ENCODE measurements at regions not wholly inside any gene's neighbourhood (a gene's known extent, or its start where the extent isn't known, plus 50 kb on each side); places are given as distances from the start of the nearest gene placed in this dataset.

GRCh38 chr15:81849289-81849688 is 196.5 kb downstream of the MEX3B start:
- Mint-ChIP-seq H3K27ac (ENCODE audit: unreplicated experiment) (no peak overlapping the region), H3K36me3 (ENCODE audit: unreplicated experiment) (no peaks in the 10 kb centered on the region), H3K27me3 (ENCODE audit: unreplicated experiment) (peaks cover 3% of the 10 kb centered on the region)

GRCh38 chr15:81848701-81849100 is 197.1 kb downstream of the MEX3B start:
- DNase-seq: no peak
- Mint-ChIP-seq H3K4me1 (ENCODE audit: low read depth, unreplicated experiment) (peaks cover 3% of the 10 kb centered on the region), H3K9me3 (ENCODE audit: unreplicated experiment) (peaks cover 1% of the 10 kb centered on the region), H3K27ac (ENCODE audit: unreplicated experiment) (no peak overlapping the region), H3K27me3 (ENCODE audit: unreplicated experiment) (peaks cover 3% of the 10 kb centered on the region), H3K4me3 (ENCODE audit: unreplicated experiment) (no peak overlapping the region), H3K36me3 (ENCODE audit: unreplicated experiment) (no peaks in the 10 kb centered on the region)
- no peak for TF ChIP-seq CTCF (IDR thresholded peaks at IDR 0.05; ENCODE audit: partially characterized antibody, unreplicated experiment)

More at GRCh38 chr15:81849289-81849688, 196.5 kb downstream of the MEX3B start:
- H3K9me3 Mint-ChIP-seq (ENCODE audit: unreplicated experiment): peaks cover 5% of the 10 kb centered on the region
- H3K4me1 Mint-ChIP-seq (ENCODE audit: low read depth, unreplicated experiment): peaks cover 3% of the 10 kb centered on the region
- DNase-seq: no peak
- no peak overlapping the region for H3K4me3 Mint-ChIP-seq (ENCODE audit: unreplicated experiment)
- no peak for TF ChIP-seq CTCF (IDR thresholded peaks at IDR 0.05; ENCODE audit: partially characterized antibody, unreplicated experiment)

- Mint-ChIP-seq H3K27me3 (ENCODE audit: unreplicated experiment) (no peaks in the 10 kb centered on the region), H3K36me3 (ENCODE audit: unreplicated experiment) (no peaks in the 10 kb centered on the region), H3K27ac (ENCODE audit: unreplicated experiment) (no peak overlapping the region), H3K4me1 (ENCODE audit: low read depth, unreplicated experiment) (peaks cover 2% of the 10 kb centered on the region), H3K9me3 (ENCODE audit: unreplicated experiment) (no peaks in the 10 kb centered on the region), H3K4me3 (ENCODE audit: unreplicated experiment) (no peak overlapping the region)
- DNase-seq: no peak
- TF ChIP-seq CTCF (IDR thresholded peaks at IDR 0.05; ENCODE audit: partially characterized antibody, unreplicated experiment): no peak
Observed at GRCh38 chr15:81843757-81844407, 201.9 kb downstream of the MEX3B start.

GRCh38 chr15:81843226-81843625 is 202.6 kb downstream of the MEX3B start:
- no peak for TF ChIP-seq CTCF (IDR thresholded peaks at IDR 0.05; ENCODE audit: partially characterized antibody, unreplicated experiment)
- Mint-ChIP-seq H3K27me3 (ENCODE audit: unreplicated experiment) (no peaks in the 10 kb centered on the region), H3K36me3 (ENCODE audit: unreplicated experiment) (no peaks in the 10 kb centered on the region), H3K4me3 (ENCODE audit: unreplicated experiment) (no peak overlapping the region), H3K4me1 (ENCODE audit: low read depth, unreplicated experiment) (peaks cover 2% of the 10 kb centered on the region), H3K9me3 (ENCODE audit: unreplicated experiment) (no peaks in the 10 kb centered on the region), H3K27ac (ENCODE audit: unreplicated experiment) (no peak overlapping the region)
- DNase-seq: no peak

GRCh38 chr15:81839387-81839786 is 206.4 kb downstream of the MEX3B start:
- TF ChIP-seq CTCF (IDR thresholded peaks at IDR 0.05; ENCODE audit: partially characterized antibody, unreplicated experiment): no peak
- Mint-ChIP-seq H3K4me1 (ENCODE audit: low read depth, unreplicated experiment) (peaks cover 3% of the 10 kb centered on the region), H3K4me3 (ENCODE audit: unreplicated experiment) (no peak overlapping the region), H3K36me3 (ENCODE audit: unreplicated experiment) (no peaks in the 10 kb centered on the region), H3K27me3 (ENCODE audit: unreplicated experiment) (no peaks in the 10 kb centered on the region), H3K9me3 (ENCODE audit: unreplicated experiment) (no peaks in the 10 kb centered on the region), H3K27ac (ENCODE audit: unreplicated experiment) (no peak overlapping the region)
- DNase-seq: no peak

All from glutamatergic neuron (in vitro differentiated cells).